ENCODE measurements at regions not wholly inside any gene's neighbourhood (a gene's known extent, or its start where the extent isn't known, plus 50 kb on each side); places are given as distances from the start of the nearest gene placed in this dataset.

GRCh38 chr14:49460662-49461061 is 125.5 kb downstream of the RPS29 start:
- Histone ChIP-seq H3K4me3 (ENCODE audit: low read depth, low read length) (no peak overlapping the region), H3K36me3 (ENCODE audit: control insufficient read depth in 2 of 2, insufficient read depth in 1 of 2, low read length in 2 of 2) (no peaks in the 10 kb centered on the region), H3K9me3 (ENCODE audit: control insufficient read depth, insufficient read depth, low read depth, low read length) (no peaks in the 10 kb centered on the region), H3K4me1 (ENCODE audit: control insufficient read depth, insufficient read depth, low read length) (no peaks in the 10 kb centered on the region), H3K27ac (ENCODE audit: extremely low read depth, low read depth, low read length) (no peak overlapping the region)
- ChIA-PET POLR2A (interaction anchor here (1.2 kb wide), 1 partner anchor 38 kb away, joined by 4 read pairs; no protein-coding TSS in a partner anchor), CTCF (interaction anchor here (0.6 to 9.0 kb wide), 19 partner anchors 9 to 401 kb away, joined by 3 to 109 read pairs (median 7); partner anchors contain the start of gene RPS29)
- TF ChIP-seq BCL6B (tag by site-specific recombination; IDR thresholded peaks at IDR 0.05) (no peak), ZBTB48 (tag by site-specific recombination; IDR thresholded peaks at IDR 0.05) (no peak), ZNF664 (tag by site-specific recombination; IDR thresholded peaks at IDR 0.05) (no peak), ZNF184 (tag by site-specific recombination; IDR thresholded peaks at IDR 0.05) (no peak), ZNF211 (tag by site-specific recombination; IDR thresholded peaks at IDR 0.05; ENCODE audit: low read depth) (no peak), ZNF266 (tag by site-specific recombination; IDR thresholded peaks at IDR 0.05; ENCODE audit: low read depth) (no peak), PRDM10 (tag by site-specific recombination; IDR thresholded peaks at IDR 0.05) (no peak), ZNF280D (tag by site-specific recombination; IDR thresholded peaks at IDR 0.05) (no peak), GLIS1 (tag by site-specific recombination; IDR thresholded peaks at IDR 0.05) (no peak), ZNF341 (tag by site-specific recombination; IDR thresholded peaks at IDR 0.05; ENCODE audit: low read depth) (no peak), ZNF585B (tag by site-specific recombination; IDR thresholded peaks at IDR 0.05) (no peak)

- Histone ChIP-seq H3K36me3 (ENCODE audit: control insufficient read depth in 2 of 2, insufficient read depth in 1 of 2, low read length in 2 of 2) (no peaks in the 10 kb centered on the region), H3K27ac (ENCODE audit: extremely low read depth, low read depth, low read length) (no peak overlapping the region), H3K4me1 (ENCODE audit: control insufficient read depth, insufficient read depth, low read length) (no peaks in the 10 kb centered on the region), H3K4me3 (ENCODE audit: low read depth, low read length) (no peak overlapping the region), H3K9me3 (ENCODE audit: control insufficient read depth, insufficient read depth, low read depth, low read length) (no peaks in the 10 kb centered on the region)
- CTCF ChIA-PET: interaction anchor here (0.6 to 0.9 kb wide), 2 partner anchors 20 to 977 kb away, joined by 3 to 4 read pairs; no protein-coding TSS in a partner anchor
- POLR2A ChIA-PET: no interaction called here
- TF ChIP-seq ZNF664 (tag by site-specific recombination; IDR thresholded peaks at IDR 0.05) (no peak), ZNF157 (tag by site-specific recombination; IDR thresholded peaks at IDR 0.05) (no peak), ZNF2 (tag by site-specific recombination; IDR thresholded peaks at IDR 0.05) (no peak), PRDM10 (tag by site-specific recombination; IDR thresholded peaks at IDR 0.05) (no peak), ZBTB7A (tag by site-specific recombination; IDR thresholded peaks at IDR 0.05; ENCODE audit: low read depth) (no peak), ZNF777 (tag by site-specific recombination; IDR thresholded peaks at IDR 0.05; ENCODE audit: borderline replicate concordance) (no peak), ZNF48 (tag by site-specific recombination; IDR thresholded peaks at IDR 0.05) (no peak), ATF2 (tag by site-specific recombination; IDR thresholded peaks at IDR 0.05; ENCODE audit: low read depth) (no peak), ZBTB10 (tag by site-specific recombination; IDR thresholded peaks at IDR 0.05) (no peak)
These were observed 129.6 kb downstream of the RPS29 start for GRCh38 chr14:49456589-49456988.
